OCI-LY1 (cell line): ENCODE measurements at regions not wholly inside any gene's neighbourhood (a gene's known extent, or its start where the extent isn't known, plus 50 kb on each side); places are given as distances from the start of the nearest gene placed in this dataset.

Experiments
- H2AFZ ChIP-seq: fragments of 200-600 bp; sonication (generic), shearing (Covaris generic); 2 replicates; pipeline ENCODE4 v1.6.0; 2014; ENCODE audit warnings: antibody characterized with exemption, mild to moderate bottlenecking, low read length
- H3F3A ChIP-seq: fragments of 200-600 bp; sonication (generic), shearing (Covaris generic); 2 replicates; pipeline ENCODE4 v1.6.0; 2014; ENCODE audit warnings: mild to moderate bottlenecking, antibody characterized with exemption, low read length, moderate library complexity; ENCODE audit not compliant: insufficient read depth
- H3K27ac ChIP-seq: fragments of 200-600 bp; sonication (generic); 2 replicates; pipeline ENCODE4 v1.5.1; 2014; ENCODE audit warnings: low read length, mixed run types, mild to moderate bottlenecking, low read depth; ENCODE audit not compliant: poor library complexity, severe bottlenecking
- H3K27me3 ChIP-seq: fragments of 200-600 bp; sonication (generic); 2 replicates; pipeline ENCODE4 v1.6.0; 2014; ENCODE audit warnings: antibody characterized with exemption, mild to moderate bottlenecking, low read length, moderate library complexity; ENCODE audit not compliant: insufficient read depth
- H3K36me3 ChIP-seq: fragments of 200-600 bp; sonication (generic); 2 replicates; pipeline ENCODE4 v1.6.1; 2014; ENCODE audit warnings: mild to moderate bottlenecking, antibody characterized with exemption, low read length, moderate library complexity, mixed read lengths; ENCODE audit not compliant: insufficient read depth
- H3K4me1 ChIP-seq: fragments of 200-600 bp; sonication (generic); 2 replicates; pipeline ENCODE4 v1.5.1; 2014; ENCODE audit warnings: mild to moderate bottlenecking, low read length, moderate library complexity; ENCODE audit not compliant: insufficient read depth, severe bottlenecking
- H3K4me2 ChIP-seq: fragments of 200-600 bp; sonication (generic), shearing (Covaris generic); 2 replicates; pipeline ENCODE4 v1.6.1; 2014; ENCODE audit warnings: low read length
- H3K4me3 ChIP-seq: fragments of 200-600 bp; sonication (generic); 2 replicates; pipeline ENCODE4 v1.5.1; 2014; ENCODE audit warnings: low read length, low read depth, mild to moderate bottlenecking, mixed read lengths; ENCODE audit not compliant: poor library complexity, severe bottlenecking
- H3K79me2 ChIP-seq: fragments of 200-600 bp; shearing (Covaris generic); 2 replicates; pipeline ENCODE4 v1.6.1; 2016; ENCODE audit warnings: mixed run types, low read length, mixed read lengths; ENCODE audit not compliant: insufficient read depth
- H3K9ac ChIP-seq: fragments of 200-600 bp; sonication (generic), shearing (Covaris generic); 2 replicates; pipeline ENCODE4 v1.6.1; 2014; ENCODE audit warnings: mild to moderate bottlenecking, low read length, mixed read lengths
- H3K9me2 ChIP-seq: fragments of 200-600 bp; sonication (generic), shearing (Covaris generic); 2 replicates; pipeline ENCODE4 v1.6.1; 2014; ENCODE audit warnings: low read depth, mild to moderate bottlenecking, low read length, mixed read lengths
- H3K9me3 ChIP-seq: fragments of 200-600 bp; shearing (Covaris generic); 2 replicates; pipeline ENCODE4 v1.6.1; 2014; ENCODE audit warnings: low read length, mixed read lengths
- H4K20me1 ChIP-seq: fragments of 200-600 bp; sonication (generic), shearing (Covaris generic); 2 replicates; pipeline ENCODE4 v1.6.0; 2016; ENCODE audit warnings: mild to moderate bottlenecking, low read length; ENCODE audit not compliant: insufficient read depth
- CTCF ChIP-seq: fragments of 200-600 bp; sonication (generic), shearing (Covaris generic); IDR thresholded peaks from 2 replicates; pipeline ENCODE4 v1.5.1; 2017; ENCODE audit warnings: mild to moderate bottlenecking, antibody characterized with exemption, low read length, moderate library complexity, mixed read lengths
- EZH2 ChIP-seq: fragments of 200-600 bp; sonication (generic), shearing (Covaris generic); IDR thresholded peaks from 2 replicates; pipeline ENCODE4 v1.8.0; 2017; ENCODE audit warnings: borderline replicate concordance, mixed run types, mild to moderate bottlenecking, antibody characterized with exemption, low read length, moderate library complexity, mixed read lengths

GRCh38 chr7:57354195-57354594, 95.8 kb upstream of the ZNF716 start:
- Histone ChIP-seq H3K9ac (no peak overlapping the region), H3K27me3 (no peaks in the 10 kb centered on the region), H4K20me1 (no peaks in the 10 kb centered on the region), H3K9me2 (no peaks in the 10 kb centered on the region), H3K4me2 (no peak overlapping the region), H3K36me3 (no peaks in the 10 kb centered on the region), H3K4me1 (no peaks in the 10 kb centered on the region), H3K4me3 (no peak overlapping the region), H2AFZ (no peak overlapping the region), H3K79me2 (no peaks in the 10 kb centered on the region), H3K27ac (no peak overlapping the region), H3K9me3 (no peaks in the 10 kb centered on the region), H3F3A (no peaks in the 10 kb centered on the region)
- no peak for TF ChIP-seq EZH2
- TF ChIP-seq CTCF: no peak

GRCh38 chr7:57354679-57355338, 95.2 kb upstream of the ZNF716 start:
- no peak overlapping the region for H3K4me3 ChIP-seq
- no peaks in the 10 kb centered on the region for H4K20me1 ChIP-seq
- no peaks in the 10 kb centered on the region for H3K4me1 ChIP-seq
- TF ChIP-seq EZH2: no peak
- no peak for TF ChIP-seq CTCF
- H3K4me2 ChIP-seq: no peak overlapping the region
- H3K79me2 ChIP-seq: no peaks in the 10 kb centered on the region
- no peaks in the 10 kb centered on the region for H3K36me3 ChIP-seq
- H3F3A ChIP-seq: no peaks in the 10 kb centered on the region
- no peaks in the 10 kb centered on the region for H3K9me3 ChIP-seq
- H3K27ac ChIP-seq: no peak overlapping the region
- H3K9ac ChIP-seq: no peak overlapping the region
- no peak overlapping the region for H2AFZ ChIP-seq
- no peaks in the 10 kb centered on the region for H3K9me2 ChIP-seq
- no peaks in the 10 kb centered on the region for H3K27me3 ChIP-seq

GRCh38 chr7:57361406-57361805, 88.6 kb upstream of the ZNF716 start:
- H3K27ac ChIP-seq: no peak overlapping the region

More at GRCh38 chr7:57361406-57361805, 88.6 kb upstream of the ZNF716 start:
- Histone ChIP-seq H3K36me3 (no peaks in the 10 kb centered on the region), H3F3A (no peaks in the 10 kb centered on the region), H3K4me2 (no peak overlapping the region), H2AFZ (no peak overlapping the region), H3K4me3 (no peak overlapping the region), H3K9ac (no peak overlapping the region), H3K9me2 (no peaks in the 10 kb centered on the region), H4K20me1 (no peaks in the 10 kb centered on the region), H3K4me1 (no peaks in the 10 kb centered on the region), H3K9me3 (no peaks in the 10 kb centered on the region; the same call in 1 of the 2 replicates), H3K27me3 (no peaks in the 10 kb centered on the region), H3K79me2 (no peaks in the 10 kb centered on the region)
- TF ChIP-seq EZH2: no peak
- no peak for TF ChIP-seq CTCF
